ENCODE measurements at regions not wholly inside any gene's neighbourhood (a gene's known extent, or its start where the extent isn't known, plus 50 kb on each side); places are given as distances from the start of the nearest gene placed in this dataset.

- no peak for DNase-seq
Observed at GRCh38 chr1:218835609-218836008, 338.1 kb upstream of the LYPLAL1 start.

GRCh38 chr1:218836264-218836663 lies 337.4 kb upstream of the LYPLAL1 start:
- DNase-seq = no peak

GRCh38 chr1:218837051-218837450 lies 336.6 kb upstream of the LYPLAL1 start:
- DNase-seq = no peak

- no peak for DNase-seq
Observed at GRCh38 chr1:218845589-218845988, 328.1 kb upstream of the LYPLAL1 start.

GRCh38 chr1:218846181-218846580 lies 327.5 kb upstream of the LYPLAL1 start:
- no peak for DNase-seq

DNA sequence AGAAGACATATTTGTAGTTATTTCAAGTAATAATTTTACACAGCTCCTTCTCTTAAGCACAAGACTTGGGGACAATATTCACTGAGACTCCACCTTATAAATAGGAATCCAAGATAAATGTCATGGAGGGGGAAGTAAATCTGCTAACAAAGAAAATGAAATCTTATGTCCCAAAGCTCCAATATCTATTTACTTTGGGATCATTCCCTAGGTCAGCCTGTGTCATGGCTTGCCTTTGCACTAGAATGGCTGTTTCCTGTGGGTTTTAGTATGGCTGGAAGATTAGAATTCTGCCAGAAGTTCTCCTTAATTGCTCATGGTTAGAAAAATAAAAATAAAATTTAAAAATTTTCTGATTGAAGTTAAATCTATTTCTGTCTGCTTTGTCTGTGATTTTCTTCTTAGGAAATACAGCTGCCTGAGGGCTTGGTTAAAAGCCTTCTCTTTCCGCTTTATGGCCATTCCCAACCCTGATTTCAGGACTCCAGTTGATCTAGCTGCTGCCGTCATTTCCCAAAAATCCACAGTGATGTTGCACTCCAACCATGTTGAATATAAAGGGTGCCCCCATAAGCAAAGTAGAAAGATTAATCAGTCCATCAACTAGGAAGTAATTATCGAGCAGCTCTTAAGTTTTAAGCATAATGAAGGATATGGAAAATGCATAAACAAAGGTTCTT lies 326.4 kb upstream of the LYPLAL1 start:
- DNase-seq = no peak

GRCh38 chr1:218848009-218848408 lies 325.7 kb upstream of the LYPLAL1 start:
- no peak for DNase-seq

DNA sequence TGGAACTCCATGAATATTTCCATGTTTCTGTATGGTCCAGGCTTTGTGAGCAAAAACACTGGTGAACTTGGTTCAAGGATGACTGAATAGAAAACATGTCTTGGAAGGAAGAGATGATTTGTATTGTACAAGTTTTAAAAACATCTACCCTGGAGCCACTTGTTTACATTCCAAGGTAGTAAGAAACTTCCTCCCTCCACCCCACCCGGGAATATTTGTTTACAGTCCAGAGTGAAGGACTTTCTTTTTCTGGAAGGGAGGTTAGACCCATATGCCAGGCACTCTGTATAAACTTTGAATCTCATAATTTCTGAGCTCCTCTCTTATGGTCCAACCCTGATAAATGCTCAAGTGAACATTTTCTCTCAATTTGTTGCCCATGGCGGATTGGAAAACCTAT lies 323.3 kb upstream of the LYPLAL1 start:
- DNase-seq = no peak

GRCh38 chr1:218851586-218851985 lies 322.1 kb upstream of the LYPLAL1 start:
- no peak for DNase-seq

GRCh38 chr1:218852527-218852926 lies 321.2 kb upstream of the LYPLAL1 start:
- DNase-seq = no peak

DNA sequence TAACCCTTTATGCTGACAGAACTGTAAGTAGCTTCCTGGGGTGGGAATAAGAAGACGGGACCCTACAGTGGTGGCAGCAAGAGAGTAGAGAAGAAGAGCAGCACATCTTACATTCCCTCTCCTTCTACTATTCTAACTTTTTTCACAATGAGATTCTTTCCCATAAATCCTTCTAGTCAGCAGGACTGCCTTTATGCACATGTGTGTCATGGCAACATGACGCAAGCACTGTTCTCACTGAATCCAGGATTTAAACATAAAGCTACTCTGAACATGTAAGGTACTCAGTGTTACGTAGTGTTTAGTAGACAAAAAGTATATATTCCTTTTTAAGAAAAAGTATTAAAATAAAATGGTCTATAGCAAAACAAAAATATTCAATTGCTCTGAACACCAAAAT lies 309.7 kb upstream of the LYPLAL1 start:
- no peak for DNase-seq

DNA sequence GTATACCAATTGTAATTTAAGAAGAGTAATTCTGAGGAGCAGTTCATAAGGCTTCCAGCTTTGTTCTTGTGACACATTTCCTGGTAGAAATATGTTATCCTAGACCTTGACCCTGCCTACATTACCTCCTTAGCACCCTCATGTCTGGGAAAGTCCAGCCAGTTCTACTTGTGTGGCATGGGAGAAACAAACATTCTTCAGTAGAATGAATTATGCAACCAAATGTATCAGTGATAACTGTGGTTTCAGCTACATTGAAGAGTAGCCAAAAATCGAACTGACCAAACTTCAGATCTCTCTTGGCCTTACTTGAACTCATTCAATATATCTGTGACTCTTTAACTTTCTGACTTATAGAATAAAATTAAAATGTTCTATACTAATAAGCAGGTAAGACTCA lies 308.1 kb upstream of the LYPLAL1 start:
- no peak for DNase-seq

- DNase-seq = no peak
Observed at GRCh38 chr1:218866507-218866906, 307.2 kb upstream of the LYPLAL1 start.

DNA sequence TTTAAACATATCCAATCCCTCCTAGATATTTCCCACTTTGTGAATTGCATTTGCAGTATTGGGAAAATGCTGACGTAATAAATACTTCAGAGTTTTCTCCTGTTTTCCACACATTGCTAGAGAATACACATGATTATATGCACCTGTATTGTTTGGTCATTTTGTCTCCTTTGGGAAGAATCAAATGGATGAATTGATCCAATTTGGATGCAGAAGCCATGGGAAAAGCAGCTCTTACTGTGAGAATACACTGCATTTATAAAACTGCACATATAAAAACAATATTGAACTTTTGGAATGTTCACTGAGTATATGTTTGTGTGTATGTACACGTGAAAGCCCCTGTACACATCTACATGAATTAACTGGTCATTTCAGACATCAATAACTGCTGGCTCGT lies 306.6 kb upstream of the LYPLAL1 start:
- no peak for DNase-seq

DNA sequence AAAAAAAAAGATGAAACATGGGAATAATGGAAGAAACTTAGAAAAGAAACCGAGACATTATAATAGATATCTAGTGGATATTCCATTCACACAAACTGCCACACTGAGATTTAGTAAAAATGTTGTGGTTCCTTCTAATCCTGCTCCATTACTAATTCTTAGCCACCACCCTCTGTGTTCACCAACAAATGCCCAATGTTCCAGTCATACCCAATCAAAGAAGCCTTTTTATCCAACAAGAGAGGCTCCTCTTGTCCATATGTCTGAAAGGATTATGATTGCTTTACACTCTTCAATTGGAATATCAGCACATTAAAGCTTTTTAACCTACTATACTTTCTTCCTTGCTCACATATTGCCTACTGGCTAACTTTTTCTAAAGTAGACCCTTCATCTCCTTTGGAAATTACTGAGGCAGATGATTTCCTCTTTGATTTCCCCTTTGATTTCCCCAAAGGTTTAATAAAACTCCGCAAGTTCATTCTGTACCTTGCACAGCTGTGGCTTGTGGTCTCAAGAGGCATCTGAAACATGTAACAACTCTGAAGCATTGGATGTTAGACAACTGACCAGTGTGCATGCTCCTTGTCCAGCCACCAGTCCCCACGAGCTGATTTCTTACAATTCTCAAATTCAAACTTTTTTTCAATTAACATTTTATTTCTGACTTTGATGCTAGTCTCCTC lies 305.6 kb upstream of the LYPLAL1 start:
- DNase-seq = no peak

GRCh38 chr1:218869276-218869675 lies 304.4 kb upstream of the LYPLAL1 start:
- DNase-seq = no peak

- DNase-seq = no peak
Observed at GRCh38 chr1:218872026-218872425, 301.7 kb upstream of the LYPLAL1 start.

GRCh38 chr1:218872928-218873327 lies 300.8 kb upstream of the LYPLAL1 start:
- DNase-seq = no peak

DNA sequence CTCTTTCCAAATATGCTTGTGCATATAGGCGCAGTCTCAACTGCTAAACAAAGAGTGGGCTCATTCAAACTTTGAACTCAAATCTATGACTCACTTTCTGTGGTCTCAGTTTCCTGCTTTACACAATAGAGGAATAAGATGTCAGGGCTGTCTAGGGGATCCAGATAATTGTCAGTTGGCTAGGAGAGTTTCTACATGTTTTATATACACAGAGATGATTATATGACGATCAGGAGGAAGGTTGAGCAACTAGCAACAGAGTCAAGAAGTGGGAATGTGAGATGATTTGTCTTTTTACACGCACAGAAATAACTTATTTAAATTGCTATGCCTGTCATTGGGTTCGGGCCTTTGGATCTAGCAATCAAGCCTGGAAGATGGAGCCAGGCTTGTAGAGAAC lies 299.4 kb upstream of the LYPLAL1 start:
- no peak for DNase-seq

- no peak for DNase-seq
Observed at GRCh38 chr1:218874801-218875400, 298.8 kb upstream of the LYPLAL1 start.

GRCh38 chr1:218878369-218878768 lies 295.3 kb upstream of the LYPLAL1 start:
- no peak for DNase-seq

DNA sequence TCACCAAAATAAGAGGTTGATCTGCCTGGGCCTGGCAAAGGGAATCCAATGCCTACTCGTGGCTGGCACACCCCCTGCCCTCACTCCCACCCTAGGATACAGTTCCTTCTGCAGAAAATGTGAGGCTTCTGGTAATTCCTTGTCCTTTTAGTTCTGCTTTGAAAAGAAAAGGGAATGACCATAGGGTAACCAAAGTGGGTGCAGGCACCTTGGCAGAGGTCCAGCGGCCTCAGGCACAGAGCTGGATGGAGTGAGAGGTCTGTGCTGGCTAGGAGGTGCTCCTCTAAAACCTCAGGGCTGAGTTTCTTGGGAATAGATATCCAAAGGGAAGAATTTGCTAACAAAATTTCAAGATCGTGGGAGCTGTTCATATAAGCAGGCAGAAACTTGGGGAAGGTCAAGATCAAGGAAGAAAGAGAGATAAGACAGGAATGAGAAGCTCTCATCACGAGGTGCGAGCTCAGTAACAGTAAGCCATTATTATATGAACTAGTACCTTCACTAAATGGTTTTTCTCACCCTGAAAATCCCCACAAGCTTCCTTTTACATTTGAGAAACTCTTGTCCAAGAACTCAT lies 293.1 kb upstream of the LYPLAL1 start:
- DNase-seq = no peak

GRCh38 chr1:218882454-218882853 lies 291.2 kb upstream of the LYPLAL1 start:
- no peak for DNase-seq

Data from NCI-H146 (cell line).